GM12878 (cell line): ENCODE measurements at regions not wholly inside any gene's neighbourhood (a gene's known extent, or its start where the extent isn't known, plus 50 kb on each side); places are given as distances from the start of the nearest gene placed in this dataset.

Source experiments
- ATAC-seq: fragments of 200-7000 bp; cut with Tn5 transposase; 3 replicates; pipeline ENCODE4 v1.9.1; 2020; ENCODE audit warnings: mild to moderate bottlenecking, moderate library complexity
- BruUV-seq: library from RNA; stranded (reverse); fragments of 400-500 nt; replicated peaks from 2 replicates; lab custom pipeline; 2021; lab: Mats Ljungman, UMichigan
- CTCF ChIA-PET: fragments of 300-600 bp; sonication (Branson Sonifier 250); formaldehyde crosslinking; extraction: SDS; loops from one replicate; lab custom pipeline; 2021; ENCODE audit warnings: inconsistent platforms; lab: Yijun Ruan, JAX
- POLR2A ChIA-PET: fragments of 350-600 bp; formaldehyde crosslinking; extraction: SDS; loops from one replicate; lab custom pipeline; 2021; ENCODE audit warnings: inconsistent platforms; lab: Charles Lee
- RAD21 ChIA-PET: fragments of 300-600 bp; sonication (Branson Sonifier 250); formaldehyde crosslinking; loops from one replicate; lab custom pipeline; 2023; ENCODE audit warnings: antibody characterized with exemption; ENCODE audit not compliant: unreplicated experiment; lab: Charles Lee
- SMC1A ChIA-PET: fragments of 300-600 bp; sonication (Branson Sonifier 250); formaldehyde crosslinking; loops from one replicate; lab custom pipeline; 2023; ENCODE audit not compliant: unreplicated experiment, uncharacterized antibody; lab: Charles Lee
- DNase-seq: peaks from one replicate; pipeline ENCODE4 v3.0.0-alpha.2; 2011; ENCODE audit warnings: low read depth, low spot score
- FAIRE-seq: peaks from 3 replicates; lab custom pipeline; 2011; peaks lifted over from hg19 to GRCh38; lab: Jason Lieb, UNC
- H2AFZ ChIP-seq: 2 replicates; pipeline ENCODE4 v1.6.0; 2011; ENCODE audit warnings: low read depth, low read length, control low read depth; ENCODE audit not compliant: control insufficient read depth
- H3K27ac ChIP-seq: 2 replicates; pipeline ENCODE4 v1.5.1; 2011; ENCODE audit warnings: control low read depth; ENCODE audit not compliant: control insufficient read depth, insufficient read depth
- H3K27me3 ChIP-seq, 2 experiments: replicated peaks in 1 of 2; 2 replicates each; pipeline versions ENCODE4 v1.6.0 to v1.6.1; 2011; ENCODE audit warnings: low read length in 1 of 2; ENCODE audit not compliant: control insufficient read depth in 2 of 2, insufficient read depth in 2 of 2
- H3K36me3 ChIP-seq, 2 experiments: 2 replicates each; pipeline ENCODE4 v1.5.1; 2011; ENCODE audit warnings: low read length in 1 of 2; ENCODE audit not compliant: control insufficient read depth in 2 of 2, insufficient read depth in 2 of 2
- H3K4me1 ChIP-seq: 2 replicates; pipeline ENCODE4 v1.6.1; 2011; ENCODE audit warnings: mild to moderate bottlenecking, low read length, moderate library complexity, mixed read lengths; ENCODE audit not compliant: control insufficient read depth, insufficient read depth
- H3K4me2 ChIP-seq: 2 replicates; pipeline ENCODE4 v1.6.0; 2011; ENCODE audit warnings: control low read depth; ENCODE audit not compliant: control insufficient read depth, insufficient read depth
- H3K4me3 ChIP-seq: fragments of 200-600 bp; sonication (generic); 2 replicates; pipeline ENCODE4 v1.5.1; 2016
- H3K79me2 ChIP-seq: 2 replicates; pipeline ENCODE4 v1.6.0; 2011; ENCODE audit warnings: low read length; ENCODE audit not compliant: control insufficient read depth, insufficient read depth
- H3K9ac ChIP-seq: 2 replicates; pipeline ENCODE4 v1.8.0; 2011; ENCODE audit warnings: low read length, control low read depth, mixed read lengths; ENCODE audit not compliant: control insufficient read depth, insufficient read depth
- H3K9me3 ChIP-seq: replicated peaks from 3 replicates; pipeline ENCODE4 v1.5.1; 2011; ENCODE audit warnings: mild to moderate bottlenecking, low read length; ENCODE audit not compliant: control insufficient read depth, insufficient read depth
- H4K20me1 ChIP-seq: 2 replicates; pipeline ENCODE4 v1.6.0; 2011; ENCODE audit not compliant: control insufficient read depth, insufficient read depth
- ATF7 ChIP-seq: fragments of 450-650 bp; IDR thresholded peaks from 2 replicates; pipeline ENCODE4 v1.6.1; 2016; ENCODE audit warnings: low read depth, mild to moderate bottlenecking
- CHD4 ChIP-seq: fragments of 200-600 bp; sonication (generic); IDR thresholded peaks from 2 replicates; pipeline ENCODE4 v1.6.1; 2016; ENCODE audit warnings: mild to moderate bottlenecking
- EP300 ChIP-seq, 2 experiments: fragments of 150-350 bp in 1 of 2; IDR thresholded peaks; 2 replicates each; pipeline ENCODE4 v1.6.1; 2011 to 2012; ENCODE audit warnings: low read depth in 2 of 2, low read length in 2 of 2, borderline replicate concordance in 1 of 2, improper control_type of control experiment in 1 of 2, inconsistent platforms in 1 of 2; ENCODE audit not compliant: control insufficient read depth in 1 of 2
- HDAC6 ChIP-seq: fragments of 200-600 bp; sonication (generic); IDR thresholded peaks from one replicate; pipeline ENCODE4 v1.8.0; 2017; ENCODE audit warnings: antibody characterized with exemption; ENCODE audit not compliant: unreplicated experiment
- IRF5 ChIP-seq: fragments of 450-650 bp; IDR thresholded peaks from 2 replicates; pipeline ENCODE4 v1.6.1; 2017; ENCODE audit warnings: borderline replicate concordance
- JUND ChIP-seq: IDR thresholded peaks from 2 replicates; pipeline ENCODE4 v1.6.1; 2012; ENCODE audit warnings: low read depth, mild to moderate bottlenecking, low read length, improper control_type of control experiment, moderate library complexity
- MXI1 ChIP-seq: fragments of 150-350 bp; IDR thresholded peaks from 2 replicates; pipeline ENCODE4 v1.6.1; 2011; ENCODE audit warnings: low read depth, mild to moderate bottlenecking, inconsistent platforms, low read length, improper control_type of control experiment
- NFXL1 ChIP-seq: fragments of 450-650 bp; IDR thresholded peaks from 2 replicates; pipeline ENCODE4 v1.6.1; 2017; ENCODE audit warnings: antibody characterized with exemption, mild to moderate bottlenecking, borderline replicate concordance
- NFYB ChIP-seq: IDR thresholded peaks from 2 replicates; pipeline ENCODE4 v1.6.1; 2011; ENCODE audit warnings: low read depth, mild to moderate bottlenecking, low read length, improper control_type of control experiment, moderate library complexity; ENCODE audit not compliant: insufficient read depth
- POLR2AphosphoS5 ChIP-seq: IDR thresholded peaks from 2 replicates; pipeline ENCODE4 v1.6.1; 2011; ENCODE audit warnings: mild to moderate bottlenecking, low read length, inconsistent platforms
- RBBP5 ChIP-seq: fragments of 200-600 bp; sonication (generic); conservative IDR thresholded peaks from 2 replicates; pipeline ENCODE4 v1.6.1; 2016
- RUNX3 ChIP-seq: IDR thresholded peaks from 2 replicates; pipeline ENCODE4 v1.6.1; 2012; ENCODE audit warnings: low read length, inconsistent platforms
- ZBTB4 ChIP-seq: fragments of 450-650 bp; formaldehyde crosslinking; IDR thresholded peaks from 2 replicates; pipeline ENCODE4 v1.4.0; 2022; ENCODE audit warnings: mild to moderate bottlenecking, moderate library complexity
- WGBS: methylation state at CpG from one replicate; pipeline ENCODE4 v1.1.6; 2016; ENCODE audit warnings: low lambda C conversion rate; ENCODE audit not compliant: insufficient replicate concordance, insufficient coverage; ENCODE audit errors: missing lambda C conversion rate; 5-methylcytosine and 5-hydroxymethylcytosine counted together
- in situ Hi-C: fragments of 300-500 bp; cut with MboI; formaldehyde crosslinking; loops from 9 replicates; pipeline ENCODE4 v1.14.3; 2018; ENCODE audit warnings: mixed read lengths
- intact Hi-C: fragments of 100-400 bp; cut with micrococcal nuclease; formaldehyde crosslinking; loops from one replicate; pipeline ENCODE4 v1.14.2; 2022; ENCODE audit not compliant: unreplicated experiment

- no peaks in the 10 kb centered on the region for H3K36me3 ChIP-seq
- ChIA-PET SMC1A (no interaction called here), POLR2A (no interaction called here), RAD21 (no interaction called here), CTCF (no interaction called here)
- FAIRE-seq, result no peak
- no peaks in the 10 kb centered on the region for H4K20me1 ChIP-seq
- H3K9ac ChIP-seq, result no peak overlapping the region
- H3K4me3 ChIP-seq, result no peak overlapping the region
- no peak overlapping the region for H2AFZ ChIP-seq
- no TSS peak for BruUV-seq
- no peaks in the 10 kb centered on the region for H3K9me3 ChIP-seq
- no peak for ATAC-seq
- H3K27me3 ChIP-seq, result no peaks in the 10 kb centered on the region
- H3K4me2 ChIP-seq, result no peak overlapping the region
- TF ChIP-seq HDAC6 (no peak), NFYB (no peak), NFXL1 (no peak), CHD4 (no peak), ATF7 (no peak), RBBP5 (no peak), RUNX3 (no peak), EP300 (IDR thresholded peaks at IDR 0.05; ENCODE audit: borderline replicate concordance in 1 of 2, control insufficient read depth in 1 of 2, low read depth in 2 of 2, low read length in 2 of 2) (no peak), JUND (no peak), POLR2AphosphoS5 (no peak), MXI1 (no peak), IRF5 (no peak), ZBTB4 (CRISPR knock-in tag) (no peak)
- no peak for DNase-seq
- peaks cover 4% of the 10 kb centered on the region; the same call in 1 of the 2 replicates for H3K4me1 ChIP-seq
- 69% methylated on average over 4 of the region's 4 CpGs for WGBS
- intact Hi-C loops (no loop called here), in situ Hi-C loops (no loop called here)
- H3K79me2 ChIP-seq, result no peaks in the 10 kb centered on the region
- no peak overlapping the region for H3K27ac ChIP-seq
Observed at GRCh38 chr6:63415286-63415685, 95.5 kb upstream of the LGSN start.
